ENCODE measurements at regions not wholly inside any gene's neighbourhood (a gene's known extent, or its start where the extent isn't known, plus 50 kb on each side); places are given as distances from the start of the nearest gene placed in this dataset.
A peak's percentile ranks its signal among the peaks of the same experiment; 100 is the strongest.

DNA sequence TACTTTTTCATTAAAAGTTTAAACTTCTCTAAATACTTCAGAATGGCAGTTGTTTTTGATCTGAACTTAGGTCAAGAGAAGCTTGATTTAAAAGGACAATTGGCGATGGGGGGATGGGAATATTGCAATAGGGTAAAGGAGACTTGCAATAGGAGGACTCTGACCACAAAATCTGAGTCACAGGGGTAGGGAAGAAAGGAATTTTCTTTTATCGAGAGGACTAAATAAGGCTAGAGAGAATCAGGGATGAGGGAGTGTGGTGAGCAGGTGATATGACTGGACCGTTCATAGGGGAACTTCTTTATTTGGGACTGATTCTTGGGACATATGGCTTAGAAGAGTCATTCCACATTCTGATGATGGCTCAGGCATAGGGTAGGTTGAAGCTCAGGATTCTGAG is 1260.2 kb downstream of the ADGRL3 start:
- TF ChIP-seq, protein P1, sequence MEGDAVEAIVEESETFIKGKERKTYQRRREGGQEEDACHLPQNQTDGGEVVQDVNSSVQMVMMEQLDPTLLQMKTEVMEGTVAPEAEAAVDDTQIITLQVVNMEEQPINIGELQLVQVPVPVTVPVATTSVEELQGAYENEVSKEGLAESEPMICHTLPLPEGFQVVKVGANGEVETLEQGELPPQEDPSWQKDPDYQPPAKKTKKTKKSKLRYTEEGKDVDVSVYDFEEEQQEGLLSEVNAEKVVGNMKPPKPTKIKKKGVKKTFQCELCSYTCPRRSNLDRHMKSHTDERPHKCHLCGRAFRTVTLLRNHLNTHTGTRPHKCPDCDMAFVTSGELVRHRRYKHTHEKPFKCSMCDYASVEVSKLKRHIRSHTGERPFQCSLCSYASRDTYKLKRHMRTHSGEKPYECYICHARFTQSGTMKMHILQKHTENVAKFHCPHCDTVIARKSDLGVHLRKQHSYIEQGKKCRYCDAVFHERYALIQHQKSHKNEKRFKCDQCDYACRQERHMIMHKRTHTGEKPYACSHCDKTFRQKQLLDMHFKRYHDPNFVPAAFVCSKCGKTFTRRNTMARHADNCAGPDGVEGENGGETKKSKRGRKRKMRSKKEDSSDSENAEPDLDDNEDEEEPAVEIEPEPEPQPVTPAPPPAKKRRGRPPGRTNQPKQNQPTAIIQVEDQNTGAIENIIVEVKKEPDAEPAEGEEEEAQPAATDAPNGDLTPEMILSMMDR (conservative IDR thresholded peaks at IDR 0.05), result no peak

DNA sequence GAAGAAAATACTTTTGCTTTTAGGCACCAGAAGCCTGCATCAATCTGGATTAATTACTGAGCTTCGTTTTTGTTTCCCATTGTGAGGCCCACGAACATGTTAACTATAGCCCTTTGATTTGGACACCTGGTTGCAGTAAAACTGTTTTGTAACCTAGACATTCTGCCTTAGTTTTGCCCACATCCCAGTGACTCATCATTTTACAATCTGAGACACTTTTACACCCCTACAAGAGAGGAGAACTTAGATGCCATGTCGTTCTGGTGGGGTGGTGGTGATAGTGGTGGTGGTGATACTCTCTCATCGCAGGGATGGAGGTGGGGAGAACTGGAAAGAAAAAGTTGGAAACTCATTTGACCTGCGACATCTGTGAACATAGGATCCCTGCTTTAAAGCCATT is 1257.2 kb downstream of the ADGRL3 start:
- no peak overlapping the region for H3K27ac ChIP-seq
- TF ChIP-seq, protein P1 (conservative IDR thresholded peaks at IDR 0.05), result no peak

More for the DNA sequence above, 1260.2 kb downstream of the ADGRL3 start:
- H3K27ac ChIP-seq, result no peak overlapping the region

DNA sequence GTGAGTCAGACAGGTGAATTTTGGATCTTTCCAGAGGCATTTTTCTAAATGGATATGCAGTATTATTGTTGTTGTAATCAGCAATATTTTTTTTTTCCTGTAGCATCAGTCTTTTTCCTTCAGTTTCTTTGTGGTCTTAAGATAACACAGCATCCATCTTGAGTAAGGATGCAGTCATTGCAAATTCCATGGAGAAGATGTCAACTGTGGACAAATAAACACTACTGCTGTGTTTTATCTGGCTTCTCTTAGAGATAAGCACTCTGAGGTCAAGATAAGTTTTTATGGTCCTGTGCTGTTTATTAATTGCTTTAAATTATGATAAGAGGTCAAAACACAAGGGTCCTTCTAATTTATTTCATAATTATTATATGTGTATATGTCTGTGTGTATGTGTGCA is 1255.7 kb downstream of the ADGRL3 start:
- H3K27ac ChIP-seq, result no peak overlapping the region
- TF ChIP-seq, protein P1 (conservative IDR thresholded peaks at IDR 0.05), result no peak

DNA sequence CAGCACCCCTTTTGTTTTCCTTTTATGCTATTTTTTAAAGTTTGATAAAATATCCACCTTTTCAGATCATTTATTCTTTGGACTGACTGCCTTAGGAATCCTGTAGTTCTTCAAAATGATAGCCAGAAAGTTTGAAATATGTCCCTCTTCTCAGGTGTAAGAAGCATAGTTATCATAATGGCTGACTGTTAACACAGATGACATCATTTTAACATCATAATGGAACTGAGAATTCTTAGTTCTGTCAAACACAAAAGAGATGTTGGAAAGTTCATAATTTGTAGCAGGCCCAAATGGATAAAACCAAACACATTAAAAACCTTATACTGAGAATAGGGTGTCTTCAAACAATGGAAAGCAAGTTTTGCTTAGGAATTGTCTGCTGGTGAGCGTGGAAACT is 1254.4 kb downstream of the ADGRL3 start:
- TF ChIP-seq, protein P1 (conservative IDR thresholded peaks at IDR 0.05), result no peak
- H3K27ac ChIP-seq, result no peak overlapping the region

DNA sequence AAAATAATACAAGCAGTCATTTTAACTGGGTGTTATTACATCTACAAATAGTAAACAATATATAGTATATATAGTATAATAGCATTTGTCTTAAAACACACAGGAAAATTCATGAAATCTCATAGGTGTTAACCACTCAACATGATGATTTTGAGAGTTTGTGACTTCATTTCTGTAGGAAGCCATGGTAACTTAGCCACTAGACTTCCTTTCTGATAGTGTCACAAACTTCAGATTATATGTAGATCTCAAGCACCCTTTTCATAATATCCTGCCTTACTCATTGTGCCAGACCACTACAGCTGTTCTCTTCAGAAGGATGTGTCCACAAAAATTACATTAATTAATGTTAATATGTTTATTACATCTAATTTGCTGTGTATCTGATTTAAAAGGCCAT is 1250.6 kb downstream of the ADGRL3 start:
- TF ChIP-seq, protein P1 (conservative IDR thresholded peaks at IDR 0.05), result no peak
- no peak overlapping the region for H3K27ac ChIP-seq

DNA sequence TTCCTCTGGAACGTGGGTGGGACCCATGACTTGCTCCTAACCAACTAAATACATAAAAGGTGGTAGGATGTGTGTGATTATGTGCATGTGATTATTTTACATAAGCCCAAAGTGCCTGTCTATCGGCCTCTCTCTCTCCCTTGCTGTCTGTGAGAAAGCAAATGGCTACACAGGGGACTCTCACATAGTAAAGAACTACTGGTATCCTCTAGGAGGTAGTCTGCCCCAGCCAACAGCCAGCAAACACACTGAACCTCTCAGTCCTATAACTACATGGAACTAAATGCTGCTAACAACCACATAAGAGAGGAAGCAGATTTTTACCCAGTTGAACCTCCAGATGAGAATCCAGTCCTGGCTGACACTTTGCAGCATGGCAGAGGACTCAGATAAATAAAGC is 1249.4 kb downstream of the ADGRL3 start:
- no peak overlapping the region for H3K27ac ChIP-seq
- TF ChIP-seq, protein P1 (conservative IDR thresholded peaks at IDR 0.05), result 0 out of 2 replicates have a peak, but pooled peaks have one; percentile 4

DNA sequence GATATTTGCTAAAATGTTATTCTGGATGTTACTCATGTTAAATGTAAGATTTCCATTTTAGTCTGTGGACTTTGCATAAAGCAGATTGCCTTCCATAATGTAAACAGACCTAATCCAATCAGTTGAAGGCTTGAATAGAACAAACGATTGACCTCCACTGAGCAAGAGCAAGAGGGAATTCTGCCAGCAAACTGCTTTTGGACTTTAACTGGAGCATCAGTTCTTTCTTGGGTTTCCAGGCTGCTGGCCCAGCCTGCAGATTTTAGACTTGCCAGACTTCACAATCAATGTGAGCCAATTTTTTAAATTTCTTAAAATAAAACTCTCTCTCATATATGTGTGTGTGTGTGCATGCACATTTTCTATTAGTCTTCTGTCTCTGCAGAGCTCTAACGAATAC is 1248.8 kb downstream of the ADGRL3 start:
- TF ChIP-seq, protein P1 (conservative IDR thresholded peaks at IDR 0.05), result no peak
- H3K27ac ChIP-seq, result no peak overlapping the region

DNA sequence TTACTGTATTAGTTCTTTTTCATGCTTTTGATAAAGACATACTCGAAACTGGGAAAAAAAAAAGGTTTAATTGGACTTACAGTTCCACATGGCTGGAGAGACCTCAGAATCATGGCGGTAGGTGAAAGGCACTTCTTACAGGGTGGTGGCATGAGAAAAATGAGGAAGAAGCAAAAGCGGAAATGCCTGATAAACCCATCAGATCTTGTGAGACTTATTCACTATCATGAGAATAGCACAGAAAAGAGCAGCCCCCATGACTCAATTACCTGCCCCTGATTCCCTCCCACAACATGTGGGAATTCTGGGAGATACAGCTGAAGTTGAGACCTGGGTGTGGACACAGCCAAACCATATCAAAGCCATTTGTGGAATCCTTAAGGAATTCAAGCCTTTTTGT is 1238.9 kb downstream of the ADGRL3 start:
- TF ChIP-seq, protein P1 (conservative IDR thresholded peaks at IDR 0.05), result no peak
- H3K27ac ChIP-seq, result no peak overlapping the region
